Caco-2 (cell line): ENCODE measurements at regions not wholly inside any gene's neighbourhood (a gene's known extent, or its start where the extent isn't known, plus 50 kb on each side); places are given as distances from the start of the nearest gene placed in this dataset.

Experiments used
- BruUV-seq: library from RNA; stranded (reverse); fragments of 400-500 nt; replicated peaks from 2 replicates; lab custom pipeline; 2021; lab: Mats Ljungman, UMichigan
- CTCF ChIA-PET: fragments of 300-600 bp; sonication (Branson Sonifier 250); formaldehyde crosslinking; loops from one replicate; lab custom pipeline; 2022; ENCODE audit warnings: antibody characterized with exemption; lab: Charles Lee
- POLR2A ChIA-PET: fragments of 300-600 bp; sonication (Branson Sonifier 250); formaldehyde crosslinking; loops from one replicate; lab custom pipeline; 2022; ENCODE audit warnings: antibody characterized with exemption; lab: Charles Lee
- DNase-seq, 2 experiments: peaks; one replicate each; pipeline versions ENCODE4 v3.0.0 to v3.0.0-alpha.2; 2020 to 2022
- H3K27me3 ChIP-seq: replicated peaks from 2 replicates; pipeline ENCODE4 v1.6.0; 2011; ENCODE audit warnings: low read length; ENCODE audit not compliant: control insufficient read depth, insufficient read depth
- H3K36me3 ChIP-seq: 2 replicates; pipeline ENCODE4 v1.5.1; 2011; ENCODE audit warnings: low read length; ENCODE audit not compliant: control insufficient read depth, insufficient read depth
- H3K4me1 ChIP-seq: fragments of 250-450 bp; sonication (Bioruptor Pico); 2 replicates; pipeline ENCODE4 v1.5.1; 2020; ENCODE audit warnings: mild to moderate bottlenecking
- H3K4me3 ChIP-seq: 2 replicates; pipeline ENCODE4 v1.5.1; 2011; ENCODE audit warnings: low read depth, mild to moderate bottlenecking, control low read depth, low read length
- H3K9me3 ChIP-seq: fragments of 250-450 bp; sonication (Bioruptor Pico); 2 replicates; pipeline ENCODE4 v1.5.1; 2020; ENCODE audit warnings: mild to moderate bottlenecking, moderate library complexity
- H3K27ac Mint-ChIP-seq: one replicate; pipeline ENCODE4 v1.8.0; 2022; ENCODE audit warnings: mixed read lengths; ENCODE audit not compliant: unreplicated experiment
- H3K27me3 Mint-ChIP-seq: one replicate; pipeline ENCODE4 v1.8.0; 2022; ENCODE audit warnings: mixed read lengths; ENCODE audit not compliant: insufficient read depth, unreplicated experiment
- H3K36me3 Mint-ChIP-seq: one replicate; pipeline ENCODE4 v1.8.0; 2022; ENCODE audit warnings: mild to moderate bottlenecking, mixed read lengths; ENCODE audit not compliant: insufficient read depth, unreplicated experiment
- H3K4me1 Mint-ChIP-seq: one replicate; pipeline ENCODE4 v1.8.0; 2022; ENCODE audit warnings: low read depth, mixed read lengths; ENCODE audit not compliant: unreplicated experiment
- H3K4me3 Mint-ChIP-seq: one replicate; pipeline ENCODE4 v1.8.0; 2022; ENCODE audit warnings: mild to moderate bottlenecking, moderate library complexity, mixed read lengths; ENCODE audit not compliant: unreplicated experiment
- H3K9me3 Mint-ChIP-seq: one replicate; pipeline ENCODE4 v1.8.0; 2022; ENCODE audit warnings: mixed read lengths; ENCODE audit not compliant: unreplicated experiment
- intact Hi-C: fragments of 100-400 bp; cut with micrococcal nuclease; formaldehyde crosslinking; loops from one replicate; pipeline ENCODE4 v1.10.0; 2022; ENCODE audit not compliant: unreplicated experiment
- TF ChIP-seq, protein P1 (sequence below), 2 experiments: fragments of 200-600 bp in 1 of 2; IDR thresholded peaks; 1 replicate in 1 of 2; 2 replicates in 1 of 2; pipeline versions ENCODE4 v1.5.1 to v1.8.0; 2011 to 2022; ENCODE audit warnings: antibody characterized with exemption in 1 of 2, control low read depth in 1 of 2, inconsistent platforms in 1 of 2, low read depth in 1 of 2, low read length in 1 of 2, mild to moderate bottlenecking in 1 of 2, moderate library complexity in 1 of 2; ENCODE audit not compliant: insufficient read depth in 1 of 2, severe bottlenecking in 1 of 2, unreplicated experiment in 1 of 2

DNA sequence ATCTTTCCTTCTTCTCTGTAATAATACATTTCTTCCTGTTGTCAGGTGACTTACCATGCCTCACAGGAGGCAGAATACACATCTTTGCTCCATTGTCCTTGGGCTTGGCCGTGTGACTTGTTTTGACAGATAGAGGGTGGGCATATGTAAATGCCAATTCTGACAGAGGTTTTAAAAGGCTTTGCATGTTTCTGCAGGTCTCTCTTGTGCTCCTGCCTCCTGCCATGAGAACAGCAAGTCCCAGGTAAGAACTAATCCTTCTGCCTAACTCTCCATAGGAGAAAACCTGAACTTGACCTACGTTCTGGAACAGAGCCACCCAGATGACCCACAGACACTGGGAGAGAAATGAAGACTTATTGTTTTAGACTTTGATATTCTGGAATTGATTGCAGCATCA, 88.7 kb upstream of the TNFSF11 start:
- Histone ChIP-seq H3K4me1 (no peaks in the 10 kb centered on the region), H3K4me3 (no peak overlapping the region), H3K36me3 (no peaks in the 10 kb centered on the region), H3K27me3 (no peaks in the 10 kb centered on the region), H3K9me3 (no peaks in the 10 kb centered on the region)
- ChIA-PET POLR2A (no interaction called here), CTCF (no interaction called here)
- no TSS peak for BruUV-seq
- peaks cover 7% of the 10 kb centered on the region for H3K27me3 Mint-ChIP-seq
- H3K4me1 Mint-ChIP-seq = no peaks in the 10 kb centered on the region
- intact Hi-C loops = no loop called here
- no peak overlapping the region for H3K27ac Mint-ChIP-seq
- no peak overlapping the region for H3K4me3 Mint-ChIP-seq
- no peaks in the 10 kb centered on the region for H3K36me3 Mint-ChIP-seq
- H3K9me3 Mint-ChIP-seq = no peaks in the 10 kb centered on the region
- no peak for DNase-seq
- TF ChIP-seq, protein P1, sequence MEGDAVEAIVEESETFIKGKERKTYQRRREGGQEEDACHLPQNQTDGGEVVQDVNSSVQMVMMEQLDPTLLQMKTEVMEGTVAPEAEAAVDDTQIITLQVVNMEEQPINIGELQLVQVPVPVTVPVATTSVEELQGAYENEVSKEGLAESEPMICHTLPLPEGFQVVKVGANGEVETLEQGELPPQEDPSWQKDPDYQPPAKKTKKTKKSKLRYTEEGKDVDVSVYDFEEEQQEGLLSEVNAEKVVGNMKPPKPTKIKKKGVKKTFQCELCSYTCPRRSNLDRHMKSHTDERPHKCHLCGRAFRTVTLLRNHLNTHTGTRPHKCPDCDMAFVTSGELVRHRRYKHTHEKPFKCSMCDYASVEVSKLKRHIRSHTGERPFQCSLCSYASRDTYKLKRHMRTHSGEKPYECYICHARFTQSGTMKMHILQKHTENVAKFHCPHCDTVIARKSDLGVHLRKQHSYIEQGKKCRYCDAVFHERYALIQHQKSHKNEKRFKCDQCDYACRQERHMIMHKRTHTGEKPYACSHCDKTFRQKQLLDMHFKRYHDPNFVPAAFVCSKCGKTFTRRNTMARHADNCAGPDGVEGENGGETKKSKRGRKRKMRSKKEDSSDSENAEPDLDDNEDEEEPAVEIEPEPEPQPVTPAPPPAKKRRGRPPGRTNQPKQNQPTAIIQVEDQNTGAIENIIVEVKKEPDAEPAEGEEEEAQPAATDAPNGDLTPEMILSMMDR (IDR thresholded peaks at IDR 0.05; ENCODE audit: insufficient read depth in 1 of 2, low read depth in 1 of 2, low read length in 1 of 2, severe bottlenecking in 1 of 2, unreplicated experiment in 1 of 2) = no peak

DNA sequence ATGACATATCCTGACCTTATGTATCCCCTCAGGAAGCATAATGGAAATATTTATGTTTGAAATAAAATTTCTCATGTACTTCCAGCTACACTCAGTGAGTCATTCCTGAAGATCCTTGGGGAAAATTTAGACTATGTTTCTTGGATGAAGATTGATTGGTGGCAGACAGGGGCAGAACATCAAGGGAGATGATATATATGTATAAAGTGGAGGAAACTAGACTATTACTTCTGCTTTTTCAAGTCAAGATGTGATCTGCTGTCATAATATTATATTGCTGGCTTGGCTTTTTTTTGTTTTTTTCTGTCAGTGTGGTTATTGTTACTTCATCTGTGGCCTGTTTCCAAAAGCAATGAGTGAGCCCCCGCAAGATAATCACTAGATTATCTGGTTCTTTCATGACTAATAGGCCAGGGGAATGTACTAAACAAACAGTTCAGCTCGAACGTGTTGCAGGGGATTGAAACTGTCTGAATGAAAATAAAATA, 87.2 kb upstream of the TNFSF11 start:
- BruUV-seq = no TSS peak
- H3K4me1 ChIP-seq = no peaks in the 10 kb centered on the region
- CTCF ChIA-PET = no interaction called here

DNA sequence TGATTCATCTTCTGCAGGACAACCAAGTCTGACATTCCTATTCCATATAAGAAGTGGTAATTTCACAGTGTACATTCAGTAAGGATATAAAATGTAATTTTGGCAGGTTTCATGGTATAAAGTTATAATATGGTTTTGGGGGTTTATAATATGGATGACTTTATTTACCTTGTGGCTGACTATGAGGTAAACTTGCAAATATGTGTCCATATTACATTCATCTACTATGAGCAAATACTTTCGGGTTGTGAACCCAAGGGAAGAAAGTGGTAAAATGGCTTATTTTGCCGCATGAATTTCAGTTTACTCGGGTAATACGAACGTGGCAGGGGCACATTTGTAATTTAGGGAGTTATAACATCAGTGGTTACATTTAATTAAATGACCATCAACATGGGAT, 86.7 kb upstream of the TNFSF11 start:
- Histone ChIP-seq H3K27me3 (no peaks in the 10 kb centered on the region), H3K4me1 (no peaks in the 10 kb centered on the region), H3K36me3 (no peaks in the 10 kb centered on the region), H3K4me3 (no peak overlapping the region), H3K9me3 (no peaks in the 10 kb centered on the region)
- Mint-ChIP-seq H3K27me3 (peaks cover 7% of the 10 kb centered on the region), H3K27ac (no peak overlapping the region), H3K9me3 (no peaks in the 10 kb centered on the region), H3K36me3 (no peaks in the 10 kb centered on the region), H3K4me3 (no peak overlapping the region), H3K4me1 (no peaks in the 10 kb centered on the region)
- TF ChIP-seq, protein P1 (IDR thresholded peaks at IDR 0.05; ENCODE audit: insufficient read depth in 1 of 2, low read depth in 1 of 2, low read length in 1 of 2, severe bottlenecking in 1 of 2, unreplicated experiment in 1 of 2) = no peak
- POLR2A ChIA-PET = no interaction called here
- no peak for DNase-seq
- no TSS peak for BruUV-seq
- CTCF ChIA-PET = no interaction called here
- intact Hi-C loops = no loop called here

More for the DNA sequence above, 87.2 kb upstream of the TNFSF11 start:
- H3K36me3 ChIP-seq = no peaks in the 10 kb centered on the region
- Mint-ChIP-seq H3K27me3 (peaks cover 7% of the 10 kb centered on the region), H3K4me3 (no peak overlapping the region), H3K27ac (no peak overlapping the region), H3K9me3 (no peaks in the 10 kb centered on the region), H3K36me3 (no peaks in the 10 kb centered on the region), H3K4me1 (no peaks in the 10 kb centered on the region)
- no peak for DNase-seq
- intact Hi-C loops = no loop called here
- H3K27me3 ChIP-seq = no peaks in the 10 kb centered on the region
- POLR2A ChIA-PET = no interaction called here
- TF ChIP-seq, protein P1 (IDR thresholded peaks at IDR 0.05; ENCODE audit: insufficient read depth in 1 of 2, low read depth in 1 of 2, low read length in 1 of 2, severe bottlenecking in 1 of 2, unreplicated experiment in 1 of 2) = no peak
- no peaks in the 10 kb centered on the region for H3K9me3 ChIP-seq
- no peak overlapping the region for H3K4me3 ChIP-seq
